Common myeloid progenitor, CD34-positive (primary cell): ENCODE measurements at regions not wholly inside any gene's neighbourhood (a gene's known extent, or its start where the extent isn't known, plus 50 kb on each side); places are given as distances from the start of the nearest gene placed in this dataset.
"Not testable (repeated sequence)": the region's sequence is repeated elsewhere in the genome, so short reads cannot be mapped to it uniquely, and the experiment has no call there.

Experiments
- CTCF ChIA-PET: fragments of 350-600 bp; sonication (Branson Sonifier 250); formaldehyde crosslinking; loops from one replicate; lab custom pipeline; 2021; ENCODE audit warnings: antibody characterized with exemption; lab: Charles Lee
- POLR2A ChIA-PET: fragments of 350-600 bp; sonication (Branson Sonifier 250); formaldehyde crosslinking; loops from one replicate; lab custom pipeline; 2021; ENCODE audit warnings: antibody characterized with exemption; lab: Charles Lee
- DNase-seq, 3 donors: peaks; one replicate each; pipeline versions ENCODE4 v3.0.0 to v3.0.0-alpha.2; 2013
- H3K27ac ChIP-seq, 2 experiments: 1 replicate in 1 of 2; 2 replicates in 1 of 2; pipeline ENCODE4 v1.7.0; 2013; ENCODE audit warnings: inconsistent platforms in 2 of 2, low read length in 2 of 2, mild to moderate bottlenecking in 2 of 2, low read depth in 1 of 2, moderate library complexity in 1 of 2; ENCODE audit not compliant: severe bottlenecking in 2 of 2, insufficient read depth in 1 of 2, poor library complexity in 1 of 2
- H3K27me3 ChIP-seq, 5 experiments: replicated peaks in 2 of 5; 1 replicate in 3 of 5; 2 replicates in 2 of 5; pipeline versions ENCODE4 v1.6.1 to v1.7.0; 2013; ENCODE audit warnings: low read length in 4 of 5, mild to moderate bottlenecking in 2 of 5, moderate library complexity in 2 of 5, inconsistent platforms in 1 of 5; ENCODE audit not compliant: insufficient read depth in 5 of 5, control insufficient read depth in 4 of 5
- H3K36me3 ChIP-seq, 4 experiments: 1 replicate in 2 of 4; 2 replicates in 2 of 4; pipeline versions ENCODE4 v1.6.1 to v1.7.0; 2013; ENCODE audit warnings: low read length in 3 of 4, control low read depth in 1 of 4, mild to moderate bottlenecking in 1 of 4; ENCODE audit not compliant: control insufficient read depth in 4 of 4, insufficient read depth in 4 of 4
- H3K4me1 ChIP-seq, 4 experiments: 1 replicate in 3 of 4; 2 replicates in 1 of 4; pipeline versions ENCODE4 v1.6.1 to v1.7.1; 2013; ENCODE audit warnings: low read length in 3 of 4, mild to moderate bottlenecking in 3 of 4, control low read depth in 1 of 4, inconsistent platforms in 1 of 4, moderate library complexity in 1 of 4; ENCODE audit not compliant: control insufficient read depth in 4 of 4, insufficient read depth in 4 of 4; ENCODE audit errors: control extremely low read depth in 1 of 4
- H3K4me3 ChIP-seq, 7 experiments: 1 replicate in 4 of 7; 2 replicates in 3 of 7; pipeline versions ENCODE4 v1.5.1 to v1.7.0; 2013; ENCODE audit warnings: mild to moderate bottlenecking in 7 of 7, low read length in 6 of 7, moderate library complexity in 6 of 7, inconsistent platforms in 2 of 7, low read depth in 2 of 7, control low read depth in 1 of 7; ENCODE audit not compliant: insufficient read depth in 4 of 7, control insufficient read depth in 1 of 7; ENCODE audit errors: extremely low read depth in 1 of 7
- H3K9me3 ChIP-seq, 5 experiments: 1 replicate in 4 of 5; 2 replicates in 1 of 5; pipeline versions ENCODE4 v1.6.1 to v1.7.1; 2013; ENCODE audit warnings: low read length in 4 of 5, mild to moderate bottlenecking in 2 of 5, inconsistent platforms in 1 of 5, low read depth in 1 of 5, moderate library complexity in 1 of 5; ENCODE audit not compliant: control insufficient read depth in 4 of 5, insufficient read depth in 2 of 5; ENCODE audit errors: control extremely low read depth in 1 of 5
- WGBS: methylation state at CpG from one replicate; pipeline ENCODE4 v1.1.5; 2013; ENCODE audit not compliant: insufficient coverage; 5-methylcytosine and 5-hydroxymethylcytosine counted together

- 100% methylated on average over 3 of the region's 4 CpGs for WGBS
- H3K4me3 ChIP-seq, H3K4me1 ChIP-seq, H3K36me3 ChIP-seq, H3K27me3 ChIP-seq, CTCF ChIA-PET, DNase-seq, H3K9me3 ChIP-seq, H3K27ac ChIP-seq, POLR2A ChIA-PET: not testable (repeated sequence)
Observed at GRCh38 chr1:149673231-149673909, 89.7 kb downstream of the PPIAL4C start.

- DNase-seq, H3K4me1 ChIP-seq, H3K9me3 ChIP-seq, H3K4me3 ChIP-seq, H3K27me3 ChIP-seq, CTCF ChIA-PET, H3K36me3 ChIP-seq, H3K27ac ChIP-seq, POLR2A ChIA-PET: not testable (repeated sequence)
- WGBS = 100% methylated on average over 1 of the region's 23 CpGs
Observed at GRCh38 chr1:149674921-149675320, 91.3 kb downstream of the PPIAL4C start.

GRCh38 chr1:149677359-149677758, 93.7 kb downstream of the PPIAL4C start:
- DNase-seq, H3K4me1 ChIP-seq, CTCF ChIA-PET, H3K4me3 ChIP-seq, POLR2A ChIA-PET, H3K36me3 ChIP-seq, H3K27ac ChIP-seq, H3K27me3 ChIP-seq, H3K9me3 ChIP-seq: not testable (repeated sequence)
- 100% methylated on average over 3 of the region's 5 CpGs for WGBS

- POLR2A ChIA-PET, DNase-seq, H3K27me3 ChIP-seq, H3K9me3 ChIP-seq, H3K27ac ChIP-seq, H3K4me1 ChIP-seq, CTCF ChIA-PET, H3K36me3 ChIP-seq, H3K4me3 ChIP-seq: not testable (repeated sequence)
- WGBS = no CpG with 5 or more reads among the region's 3 CpGs
Observed at GRCh38 chr1:149686593-149687238, 95.8 kb upstream of the FCGR1A start.

GRCh38 chr1:149691399-149691798, 91.1 kb upstream of the FCGR1A start:
- H3K27me3 ChIP-seq, H3K9me3 ChIP-seq, CTCF ChIA-PET, H3K36me3 ChIP-seq, H3K4me3 ChIP-seq, H3K4me1 ChIP-seq, DNase-seq, POLR2A ChIA-PET, H3K27ac ChIP-seq: not testable (repeated sequence)
- 100% methylated on average over 4 of the region's 6 CpGs for WGBS

GRCh38 chr1:149692804-149693539, 89.5 kb upstream of the FCGR1A start:
- H3K4me1 ChIP-seq, H3K27ac ChIP-seq, CTCF ChIA-PET, H3K36me3 ChIP-seq, POLR2A ChIA-PET, H3K27me3 ChIP-seq, H3K4me3 ChIP-seq, H3K9me3 ChIP-seq: not testable (repeated sequence)
- WGBS = 100% methylated on average over 4 of the region's 17 CpGs
- DNase-seq = peak in 2 of 3 donors; percentile 2 to 5

GRCh38 chr1:149695066-149695465, 87.4 kb upstream of the FCGR1A start:
- WGBS = no CpG with 5 or more reads among the region's 3 CpGs
- H3K36me3 ChIP-seq, CTCF ChIA-PET, H3K27me3 ChIP-seq, H3K4me3 ChIP-seq, DNase-seq, H3K4me1 ChIP-seq, H3K9me3 ChIP-seq, H3K27ac ChIP-seq, POLR2A ChIA-PET: not testable (repeated sequence)
